K562 (cell line): ENCODE measurements at regions not wholly inside any gene's neighbourhood (a gene's known extent, or its start where the extent isn't known, plus 50 kb on each side); places are given as distances from the start of the nearest gene placed in this dataset.

Experiments used
- ATAC-seq: fragments of 200-7000 bp; cut with Tn5 transposase; 3 replicates; pipeline ENCODE4 v1.9.1; 2020; ENCODE audit warnings: moderate library complexity
- BruUV-seq: library from RNA; stranded (reverse); fragments of 400-500 nt; replicated peaks from 2 replicates; lab custom pipeline; 2021; lab: Mats Ljungman, UMichigan
- CTCF ChIA-PET: fragments of 300-600 bp; formaldehyde crosslinking; extraction: SDS; loops from one replicate; lab custom pipeline; 2021; ENCODE audit warnings: low intra/inter-chr PET ratio; lab: Yijun Ruan, JAX
- POLR2A ChIA-PET: fragments of 300-600, 350-650 bp; sonication (Branson Sonifier 250); formaldehyde crosslinking; extraction: SDS; loops from one replicate; lab custom pipeline; 2021; ENCODE audit warnings: antibody characterized with exemption, inconsistent platforms; lab: Yijun Ruan, JAX
- DNase-seq, 4 experiments: peaks; one replicate each; pipeline versions ENCODE4 v3.0.0 to v3.0.0-alpha.2; 2011 to 2018; ENCODE audit warnings: low spot score in 3 of 4, mixed read lengths in 3 of 4; ENCODE audit errors: extremely low read depth in 1 of 4
- FAIRE-seq: peaks from 2 replicates; lab custom pipeline; 2011; peaks lifted over from hg19 to GRCh38; lab: Jason Lieb, UNC
- H2AFZ ChIP-seq: 2 replicates; pipeline ENCODE4 v1.6.0; 2011; ENCODE audit warnings: low read depth, low read length, control low read depth, inconsistent platforms
- H3K27ac ChIP-seq: fragments of 200-600 bp; 3 replicates; pipeline ENCODE4 v1.8.0; 2011; ENCODE audit warnings: low read depth, mild to moderate bottlenecking, control low read depth, inconsistent platforms, low read length, moderate library complexity, mixed read lengths; ENCODE audit errors: extremely low read depth
- H3K27me3 ChIP-seq, 2 experiments: fragments of 300-600 bp in 1 of 2; 2 replicates in 1 of 2; 3 replicates in 1 of 2; pipeline versions ENCODE4 v1.6.0 to v1.8.0; 2011; ENCODE audit warnings: inconsistent platforms in 2 of 2, low read length in 2 of 2, mild to moderate bottlenecking in 1 of 2, mixed read lengths in 1 of 2, moderate library complexity in 1 of 2; ENCODE audit not compliant: control insufficient read depth in 2 of 2, insufficient read depth in 2 of 2
- H3K36me3 ChIP-seq: fragments of 300-600 bp; 3 replicates; pipeline ENCODE4 v1.8.0; 2011; ENCODE audit warnings: mild to moderate bottlenecking, low read length, inconsistent platforms; ENCODE audit not compliant: control insufficient read depth, insufficient read depth
- H3K4me1 ChIP-seq, 2 experiments: fragments of 200-600 bp in 1 of 2; replicated peaks in 1 of 2; 2 replicates in 1 of 2; 3 replicates in 1 of 2; pipeline versions ENCODE4 v1.5.1 to v1.8.0; 2011; ENCODE audit warnings: inconsistent platforms in 2 of 2, low read length in 2 of 2, mild to moderate bottlenecking in 1 of 2, mixed read lengths in 1 of 2, moderate library complexity in 1 of 2; ENCODE audit not compliant: control insufficient read depth in 2 of 2, insufficient read depth in 2 of 2
- H3K4me2 ChIP-seq: 2 replicates; pipeline ENCODE4 v1.6.1; 2011; ENCODE audit warnings: low read length, control low read depth, inconsistent platforms, mixed read lengths; ENCODE audit not compliant: insufficient read depth
- H3K4me3 ChIP-seq: fragments of 200-600 bp; sonication (generic), shearing (Covaris generic); 2 replicates; pipeline ENCODE4 v1.5.1; 2016; ENCODE audit warnings: control low read depth, inconsistent platforms
- H3K79me2 ChIP-seq: fragments of 200-600 bp; 3 replicates; pipeline ENCODE4 v1.8.0; 2011; ENCODE audit warnings: low read length, inconsistent platforms; ENCODE audit not compliant: control insufficient read depth, insufficient read depth
- H3K9ac ChIP-seq, 2 experiments: 2 replicates each; pipeline versions ENCODE4 v1.6.0 to v1.6.1; 2011; ENCODE audit warnings: low read depth in 2 of 2, low read length in 2 of 2, control low read depth in 1 of 2, inconsistent platforms in 1 of 2, mild to moderate bottlenecking in 1 of 2, mixed read lengths in 1 of 2; ENCODE audit not compliant: insufficient read depth in 1 of 2
- H3K9me1 ChIP-seq: one replicate; pipeline ENCODE4 v1.6.0; 2011; ENCODE audit warnings: inconsistent platforms, mild to moderate bottlenecking, low read length, moderate library complexity; ENCODE audit not compliant: control insufficient read depth, insufficient read depth
- H3K9me3 ChIP-seq: replicated peaks from 2 replicates; pipeline ENCODE4 v1.5.1; 2011; ENCODE audit warnings: low read depth, low read length, inconsistent platforms; ENCODE audit not compliant: control insufficient read depth, insufficient read depth
- H4K20me1 ChIP-seq: replicated peaks from 2 replicates; pipeline ENCODE4 v1.6.1; 2011; ENCODE audit warnings: low read length, inconsistent platforms, mixed read lengths; ENCODE audit not compliant: control insufficient read depth, insufficient read depth
- ARHGAP35 ChIP-seq: fragments of 450-650 bp; IDR thresholded peaks from 2 replicates; pipeline ENCODE4 v1.6.1; 2018; ENCODE audit not compliant: partially characterized antibody
- ARID2 ChIP-seq: fragments of 450-650 bp; IDR thresholded peaks from 2 replicates; pipeline ENCODE4 v1.6.1; 2017; ENCODE audit warnings: antibody characterized with exemption, mild to moderate bottlenecking
- HMGN3 ChIP-seq: IDR thresholded peaks from 2 replicates; pipeline ENCODE4 v1.6.1; 2011; ENCODE audit warnings: borderline replicate concordance, low read depth, mild to moderate bottlenecking, mixed read lengths, low read length; ENCODE audit not compliant: insufficient read length; ENCODE audit errors: extremely low read depth
- KAT2B ChIP-seq: IDR thresholded peaks from one replicate; pipeline ENCODE4 v1.6.1; 2012; ENCODE audit warnings: low read depth, mild to moderate bottlenecking, control low read depth, inconsistent platforms, low read length, moderate library complexity
- MIER1 ChIP-seq: fragments of 450-650 bp; IDR thresholded peaks from 2 replicates; pipeline ENCODE4 v1.6.1; 2016; ENCODE audit warnings: antibody characterized with exemption, mild to moderate bottlenecking, low read depth
- MTF1 ChIP-seq: fragments of 250-450 bp; sonication (Bioruptor Pico); IDR thresholded peaks from 2 replicates; pipeline ENCODE4 v1.9.0; 2021; ENCODE audit warnings: moderate library complexity, mild to moderate bottlenecking, inconsistent platforms, borderline replicate concordance
- NONO ChIP-seq, 2 experiments: fragments of 200-400 bp in 1 of 2; fragments of 450-650 bp in 1 of 2; formaldehyde crosslinking in 1 of 2; IDR thresholded peaks; 2 replicates each; pipeline ENCODE4 v1.6.1; 2017; ENCODE audit warnings: low read depth in 2 of 2, mild to moderate bottlenecking in 2 of 2, moderate library complexity in 2 of 2, low read length in 1 of 2
- PTTG1 ChIP-seq: fragments of 450-650 bp; IDR thresholded peaks from 2 replicates; pipeline ENCODE4 v1.6.1; 2016; ENCODE audit warnings: low read depth, mild to moderate bottlenecking, missing genetic modification characterization, missing compliant biosample characterization
- RBFOX2 ChIP-seq: fragments of 200-400 bp; formaldehyde crosslinking; IDR thresholded peaks from 2 replicates; pipeline ENCODE4 v1.6.1; 2017; ENCODE audit warnings: low read depth, mild to moderate bottlenecking, low read length, moderate library complexity
- RBM17 ChIP-seq: fragments of 200-400 bp; formaldehyde crosslinking; IDR thresholded peaks from 2 replicates; pipeline ENCODE4 v1.6.1; 2017; ENCODE audit warnings: low read depth, mild to moderate bottlenecking, low read length, borderline replicate concordance
- SAFB ChIP-seq: fragments of 200-400 bp; formaldehyde crosslinking; IDR thresholded peaks from 2 replicates; pipeline ENCODE4 v1.6.1; 2017; ENCODE audit warnings: low read depth, low read length, borderline replicate concordance
- ZBED1 ChIP-seq: IDR thresholded peaks from 2 replicates; pipeline ENCODE4 v1.6.1; 2014
- ZNF146 ChIP-seq: IDR thresholded peaks from one replicate; pipeline ENCODE4 v1.6.1; 2018; ENCODE audit warnings: missing compliant biosample characterization; ENCODE audit not compliant: unreplicated experiment
- ZNF212 ChIP-seq: fragments of 450-650 bp; formaldehyde crosslinking; IDR thresholded peaks from 2 replicates; pipeline ENCODE4 v1.4.0; 2020; ENCODE audit warnings: mild to moderate bottlenecking
- ZNF41 ChIP-seq: fragments of 250-450 bp; sonication (Bioruptor Pico); conservative IDR thresholded peaks from 2 replicates; pipeline ENCODE4 v1.4.0; 2020; ENCODE audit warnings: mild to moderate bottlenecking
- ZNF436 ChIP-seq: fragments of 250-450, 450-650 bp; sonication (Bioruptor Pico); formaldehyde crosslinking; IDR thresholded peaks from 2 replicates; pipeline ENCODE4 v1.7.0; 2020; ENCODE audit warnings: mild to moderate bottlenecking
- ZNF512 ChIP-seq: IDR thresholded peaks from 2 replicates; pipeline ENCODE4 v1.6.1; 2016; ENCODE audit warnings: missing genetic modification characterization, missing compliant biosample characterization
- ZNF561 ChIP-seq: fragments of 450-650 bp; formaldehyde crosslinking; conservative IDR thresholded peaks from 2 replicates; pipeline ENCODE4 v1.4.0; 2020; ENCODE audit warnings: mild to moderate bottlenecking, moderate library complexity
- ZNF764 ChIP-seq: fragments of 250-450 bp; sonication (Bioruptor Pico); IDR thresholded peaks from 2 replicates; pipeline ENCODE4 v1.4.0; 2020; ENCODE audit warnings: low read depth, mild to moderate bottlenecking, moderate library complexity
- ZNF780A ChIP-seq: fragments of 250-450 bp; sonication (Bioruptor Pico); IDR thresholded peaks from 2 replicates; pipeline ENCODE4 v1.5.0; 2021; ENCODE audit warnings: mild to moderate bottlenecking
- WGBS: fragments of 100-300 bp; shearing (Covaris generic); methylation state at CpG from one replicate; pipeline ENCODE4 v1.1.6; 2016; ENCODE audit warnings: low coverage, mixed read lengths; ENCODE audit not compliant: insufficient coverage; ENCODE audit errors: missing lambda C conversion rate; 5-methylcytosine and 5-hydroxymethylcytosine counted together
- in situ Hi-C: fragments of 300-500 bp; cut with MboI; formaldehyde crosslinking; loops from 4 replicates; pipeline ENCODE4 v1.15.0; 2018; ENCODE audit warnings: inconsistent platforms, mixed read lengths
- intact Hi-C: fragments of 100-400 bp; cut with micrococcal nuclease; formaldehyde crosslinking; loops from 2 replicates; pipeline ENCODE4 v1.14.2; 2022

GRCh38 chr2:238698072-238698352 lies 149.9 kb upstream of the TWIST2 start:
- WGBS = 3% methylated on average over 7 of the region's 7 CpGs
- no peak for DNase-seq
- TF ChIP-seq RBM17 (no peak), PTTG1 (tag) (no peak), RBFOX2 (no peak), ZNF436 (CRISPR knock-in tag) (no peak), ZNF764 (no peak), HMGN3 (no peak), NONO (IDR thresholded peaks at IDR 0.05; ENCODE audit: low read depth in 2 of 2, low read length in 1 of 2) (no peak), KAT2B (no peak), MIER1 (no peak), ARID2 (no peak), ZNF780A (CRISPR knock-in tag) (no peak), ZNF212 (CRISPR knock-in tag) (no peak), ZBED1 (no peak), ZNF146 (CRISPR knock-in tag) (no peak), ARHGAP35 (no peak), ZNF512 (no peak), ZNF561 (CRISPR knock-in tag) (no peak), SAFB (no peak), ZNF41 (CRISPR knock-in tag) (no peak), MTF1 (CRISPR knock-in tag) (no peak)
- no peaks in the 10 kb centered on the region for H3K79me2 ChIP-seq
- no peak overlapping the region for H2AFZ ChIP-seq
- H3K4me3 ChIP-seq = no peak overlapping the region
- ATAC-seq = no peak
- no peak overlapping the region for H3K27ac ChIP-seq
- H3K9ac ChIP-seq = no peak overlapping the region
- H3K36me3 ChIP-seq = no peaks in the 10 kb centered on the region
- BruUV-seq = no TSS peak
- no peaks in the 10 kb centered on the region for H3K4me1 ChIP-seq
- FAIRE-seq = no peak
- H3K9me3 ChIP-seq = no peaks in the 10 kb centered on the region
- in situ Hi-C loops (no loop called here), intact Hi-C loops (no loop called here)
- ChIA-PET POLR2A (no interaction called here), CTCF (no interaction called here)
- peaks cover 0 to 40% of the 10 kb centered on the region in 2 experiments; a peak in 3 of 5 replicates for H3K27me3 ChIP-seq
- H3K9me1 ChIP-seq = no peaks in the 10 kb centered on the region
- no peaks in the 10 kb centered on the region; the same call in 1 of the 2 replicates for H4K20me1 ChIP-seq
- H3K4me2 ChIP-seq = no peak overlapping the region
